Spleen (tissue), 11 donors: ENCODE measurements at regions not wholly inside any gene's neighbourhood (a gene's known extent, or its start where the extent isn't known, plus 50 kb on each side); places are given as distances from the start of the nearest gene placed in this dataset.

Experiments
- DNase-seq: peaks from one replicate; pipeline ENCODE4 v3.0.0-alpha.2; 2020
- H3K27ac ChIP-seq, 8 donors: fragments of 200-600 bp; sonication (generic) in 7 of 8; 1 replicate in 4 of 8; 2 replicates in 4 of 8; pipeline versions ENCODE4 v1.5.0 to v1.8.0; 2016 to 2021; ENCODE audit warnings: inconsistent platforms in 4 of 8, mild to moderate bottlenecking in 4 of 8, moderate library complexity in 1 of 8
- H3K27me3 ChIP-seq, 7 donors: fragments of 200-600 bp; sonication (generic) in 6 of 7; replicated peaks in 1 of 7; 1 replicate in 4 of 7; 2 replicates in 3 of 7; pipeline versions ENCODE4 v1.5.0 to v1.8.0; 2016 to 2021; ENCODE audit warnings: inconsistent platforms in 3 of 7, mild to moderate bottlenecking in 1 of 7
- H3K36me3 ChIP-seq, 6 donors: fragments of 200-600 bp; sonication (generic) in 5 of 6; 1 replicate in 4 of 6; 2 replicates in 2 of 6; pipeline versions ENCODE4 v1.5.0 to v1.8.0; 2016 to 2021; ENCODE audit warnings: inconsistent platforms in 2 of 6
- H3K4me1 ChIP-seq, 6 donors: fragments of 200-600 bp; sonication (generic) in 5 of 6; 1 replicate in 3 of 6; 2 replicates in 3 of 6; pipeline versions ENCODE4 v1.5.0 to v1.8.0; 2016 to 2021; ENCODE audit warnings: inconsistent platforms in 3 of 6
- H3K4me3 ChIP-seq, 8 donors: fragments of 200-600 bp; sonication (generic) in 7 of 8; 1 replicate in 4 of 8; 2 replicates in 4 of 8; pipeline versions ENCODE4 v1.5.0 to v1.8.0; 2016 to 2021; ENCODE audit warnings: inconsistent platforms in 4 of 8, mild to moderate bottlenecking in 4 of 8, moderate library complexity in 2 of 8
- H3K9me3 ChIP-seq, 8 donors: fragments of 200-600 bp; sonication (generic) in 7 of 8; 1 replicate in 4 of 8; 2 replicates in 4 of 8; pipeline versions ENCODE4 v1.5.0 to v1.8.0; 2016 to 2021; ENCODE audit warnings: inconsistent platforms in 4 of 8
- POLR2A ChIP-seq, 3 donors: fragments of 450-650 bp; IDR thresholded peaks; one replicate each; pipeline ENCODE4 v1.5.1; 2017; ENCODE audit warnings: antibody characterized with exemption in 3 of 3, mild to moderate bottlenecking in 1 of 3
- POLR2AphosphoS5 ChIP-seq, 3 donors: sonication (generic); formaldehyde crosslinking; IDR thresholded peaks; one replicate each; pipeline ENCODE4 v1.5.1; 2017; ENCODE audit warnings: antibody characterized with exemption in 3 of 3
- WGBS, 5 donors: extraction: QIAGEN DNeasy Blood & Tissue Kit in 3 of 5; methylation state at CpG; one replicate each; pipeline versions ENCODE4 v1.1.5 to v1.1.7; 2013 to 2018; 5-methylcytosine and 5-hydroxymethylcytosine counted together
- intact Hi-C: fragments of 100-400 bp; cut with DNase I; formaldehyde crosslinking; loops from one replicate; pipeline ENCODE4 v1.15.0; 2023; ENCODE audit warnings: low total_unique reads
- TF ChIP-seq, protein P1 (sequence below), 11 experiments: fragments of 200-600 bp in 7 of 11; fragments of 450-650 bp in 4 of 11; sonication (generic) in 4 of 11; IDR thresholded peaks in 8 of 11; conservative IDR thresholded peaks in 3 of 11; 1 replicate in 7 of 11; 2 replicates in 4 of 11; pipeline versions ENCODE4 v1.4.0 to v1.8.0; 2016 to 2021; ENCODE audit warnings: antibody characterized with exemption in 11 of 11, inconsistent platforms in 4 of 11, mild to moderate bottlenecking in 1 of 11
- donor health status: healthy with polysubstance abuse.
- donor health status: DM: no; HTN: no; CAD: no; lungs with moderate emphysema.
- donor health status: DM: no; HTN: no; CAD: no.
- donor health status: Bipolar disorder and iron deficiency.
- donor health status: healthy.
- donor health status: DM: no; HTN: no; CAD: no.
- donor health status: DM: yes; HTN: yes; CAD: no.

DNA sequence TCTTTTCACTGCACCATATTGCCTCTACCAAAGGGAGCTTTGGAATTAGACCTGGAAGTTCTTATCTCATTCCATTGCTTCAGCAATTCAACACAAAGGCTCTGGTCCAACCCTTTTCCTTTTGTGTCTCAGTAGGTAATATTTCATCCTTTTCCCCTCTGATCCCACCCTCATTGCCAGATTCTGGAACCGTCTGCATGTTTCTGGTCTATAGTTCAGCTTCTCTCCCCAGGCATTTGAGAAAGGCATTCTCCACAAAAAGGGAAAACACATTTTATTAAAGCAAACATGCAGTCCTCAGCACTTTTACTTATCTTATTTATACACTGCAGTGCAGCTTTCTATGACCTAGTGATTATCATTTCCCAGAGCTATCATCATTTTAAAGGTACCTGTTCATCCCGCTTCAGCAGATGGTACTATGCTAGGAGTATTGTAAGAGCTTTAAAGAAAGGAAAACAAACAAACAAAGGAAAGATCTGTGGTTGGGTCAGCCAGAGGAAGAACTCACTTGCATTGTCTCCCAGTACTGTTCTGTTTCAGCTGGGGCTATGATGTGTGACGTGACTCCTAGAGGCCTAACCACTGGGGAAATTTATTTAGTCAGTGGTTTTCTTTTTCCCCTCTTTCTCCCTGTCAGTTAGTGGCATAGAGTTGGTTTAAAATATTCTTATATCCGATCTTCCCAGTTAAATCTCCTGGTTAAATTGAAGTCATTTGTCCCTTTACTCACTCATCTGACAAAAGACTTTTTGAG is 269.2 kb downstream of the TMEM38B start:
- Histone ChIP-seq H3K9me3 (no peaks in the 10 kb centered on the region), H3K27me3 (no peaks in the 10 kb centered on the region), H3K4me3 (no peak overlapping the region), H3K4me1 (no peaks in the 10 kb centered on the region), H3K36me3 (no peaks in the 10 kb centered on the region), H3K27ac (no peak overlapping the region)
- TF ChIP-seq, protein P1, sequence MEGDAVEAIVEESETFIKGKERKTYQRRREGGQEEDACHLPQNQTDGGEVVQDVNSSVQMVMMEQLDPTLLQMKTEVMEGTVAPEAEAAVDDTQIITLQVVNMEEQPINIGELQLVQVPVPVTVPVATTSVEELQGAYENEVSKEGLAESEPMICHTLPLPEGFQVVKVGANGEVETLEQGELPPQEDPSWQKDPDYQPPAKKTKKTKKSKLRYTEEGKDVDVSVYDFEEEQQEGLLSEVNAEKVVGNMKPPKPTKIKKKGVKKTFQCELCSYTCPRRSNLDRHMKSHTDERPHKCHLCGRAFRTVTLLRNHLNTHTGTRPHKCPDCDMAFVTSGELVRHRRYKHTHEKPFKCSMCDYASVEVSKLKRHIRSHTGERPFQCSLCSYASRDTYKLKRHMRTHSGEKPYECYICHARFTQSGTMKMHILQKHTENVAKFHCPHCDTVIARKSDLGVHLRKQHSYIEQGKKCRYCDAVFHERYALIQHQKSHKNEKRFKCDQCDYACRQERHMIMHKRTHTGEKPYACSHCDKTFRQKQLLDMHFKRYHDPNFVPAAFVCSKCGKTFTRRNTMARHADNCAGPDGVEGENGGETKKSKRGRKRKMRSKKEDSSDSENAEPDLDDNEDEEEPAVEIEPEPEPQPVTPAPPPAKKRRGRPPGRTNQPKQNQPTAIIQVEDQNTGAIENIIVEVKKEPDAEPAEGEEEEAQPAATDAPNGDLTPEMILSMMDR (IDR thresholded peaks at IDR 0.05 in 8 of 11, conservative IDR thresholded peaks at IDR 0.05 in 3 of 11) = no peak
- TF ChIP-seq POLR2A (IDR thresholded peaks at IDR 0.05) = no peak
- no peak for TF ChIP-seq POLR2AphosphoS5 (IDR thresholded peaks at IDR 0.05)
- intact Hi-C loops = no loop called here
- no peak for DNase-seq
- WGBS, 5 donors = 69 to 80% (median 75%) methylated on average over 4 of the region's 4 CpGs

- Histone ChIP-seq H3K27me3 (no peaks in the 10 kb centered on the region), H3K36me3 (no peaks in the 10 kb centered on the region), H3K4me3 (no peak overlapping the region), H3K9me3 (no peaks in the 10 kb centered on the region), H3K27ac (no peak overlapping the region), H3K4me1 (no peaks in the 10 kb centered on the region)
- DNase-seq = no peak
- intact Hi-C loops = no loop called here
- TF ChIP-seq, protein P1 (IDR thresholded peaks at IDR 0.05 in 8 of 11, conservative IDR thresholded peaks at IDR 0.05 in 3 of 11) = no peak
- no peak for TF ChIP-seq POLR2A (IDR thresholded peaks at IDR 0.05)
- TF ChIP-seq POLR2AphosphoS5 (IDR thresholded peaks at IDR 0.05) = no peak
Measured at GRCh38 chr9:105964156-105964555, 269.8 kb downstream of the TMEM38B start.

DNA sequence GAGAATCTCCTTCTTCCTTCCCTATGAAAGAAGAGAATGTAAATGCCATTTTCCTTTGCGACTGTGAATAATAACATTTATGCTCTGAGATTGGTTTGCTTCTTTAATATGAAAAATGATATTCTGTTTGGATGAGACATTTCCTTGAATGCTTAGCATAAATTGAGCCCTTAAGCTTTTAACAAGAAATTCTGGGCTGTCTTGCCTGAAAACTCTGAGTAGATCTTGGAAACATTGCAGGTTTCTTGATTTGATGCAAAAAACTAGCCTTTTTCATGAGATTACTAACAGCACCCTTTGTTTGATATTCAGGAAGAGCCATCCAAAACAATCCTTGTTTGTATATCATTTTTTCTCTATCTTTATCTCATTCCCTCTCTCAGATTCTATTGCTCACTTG is 272.5 kb downstream of the TMEM38B start:
- no peaks in the 10 kb centered on the region for H3K36me3 ChIP-seq
- H3K4me1 ChIP-seq = no peaks in the 10 kb centered on the region
- H3K27me3 ChIP-seq = no peaks in the 10 kb centered on the region
- intact Hi-C loops = no loop called here
- no peaks in the 10 kb centered on the region for H3K9me3 ChIP-seq
- TF ChIP-seq POLR2A (IDR thresholded peaks at IDR 0.05) (no peak), POLR2AphosphoS5 (IDR thresholded peaks at IDR 0.05) (no peak)
- TF ChIP-seq, protein P1 (IDR thresholded peaks at IDR 0.05 in 8 of 11, conservative IDR thresholded peaks at IDR 0.05 in 3 of 11) = no peak
- no peak overlapping the region for H3K27ac ChIP-seq
- 72 to 91% (median 83%) methylated on average over 1 of the region's 1 CpG for WGBS, 5 donors
- H3K4me3 ChIP-seq = no peak overlapping the region
- DNase-seq = no peak

DNA sequence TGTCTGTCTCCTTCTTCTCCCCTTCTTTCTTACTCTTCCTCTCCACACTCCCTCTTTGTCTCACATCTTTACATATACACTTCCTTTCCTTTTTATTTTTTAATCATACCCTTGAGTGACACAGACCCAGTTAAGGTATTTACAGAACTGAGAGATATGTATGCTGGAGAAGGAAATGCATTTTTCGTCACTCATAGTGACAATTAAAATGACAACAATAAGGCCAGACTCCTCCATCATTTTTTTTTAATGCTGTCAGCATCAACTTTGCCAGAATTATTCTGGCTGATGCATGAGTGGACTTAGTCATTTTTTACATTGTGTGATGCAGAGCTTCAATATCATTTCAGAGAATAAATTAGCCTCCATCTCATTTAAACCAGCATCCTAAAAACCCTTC is 272.9 kb downstream of the TMEM38B start:
- H3K36me3 ChIP-seq = no peaks in the 10 kb centered on the region
- 33 to 66% (median 48%) methylated on average over 1 of the region's 1 CpG for WGBS, 5 donors
- intact Hi-C loops = no loop called here

More for the DNA sequence above, 272.9 kb downstream of the TMEM38B start:
- H3K27me3 ChIP-seq = no peaks in the 10 kb centered on the region
- no peak for DNase-seq
- TF ChIP-seq POLR2A (IDR thresholded peaks at IDR 0.05) = no peak
- no peak for TF ChIP-seq POLR2AphosphoS5 (IDR thresholded peaks at IDR 0.05)
- TF ChIP-seq, protein P1 (IDR thresholded peaks at IDR 0.05 in 8 of 11, conservative IDR thresholded peaks at IDR 0.05 in 3 of 11) = no peak
- no peak overlapping the region for H3K27ac ChIP-seq
- H3K4me3 ChIP-seq = no peak overlapping the region
- H3K9me3 ChIP-seq = no peaks in the 10 kb centered on the region
- H3K4me1 ChIP-seq = no peaks in the 10 kb centered on the region
